Activated CD8-positive, alpha-beta memory T cell treated with anti-CD3 and anti-CD28 coated beads, Interleukin-2, amount 50 U/mL, for 24 hours (primary cell): ENCODE measurements at regions not wholly inside any gene's neighbourhood (a gene's known extent, or its start where the extent isn't known, plus 50 kb on each side); places are given as distances from the start of the nearest gene placed in this dataset.
"Not testable (repeated sequence)": the region's sequence is repeated elsewhere in the genome, so short reads cannot be mapped to it uniquely, and the experiment has no call there.

Experiments used
- DNase-seq: peaks from one replicate; pipeline ENCODE4 v3.0.0-alpha.2; 2020; ENCODE audit errors: extremely low read depth

- DNase-seq: no peak
Observed at GRCh38 chr13:43946281-43946680, 66.6 kb downstream of the LACC1 start.

DNA sequence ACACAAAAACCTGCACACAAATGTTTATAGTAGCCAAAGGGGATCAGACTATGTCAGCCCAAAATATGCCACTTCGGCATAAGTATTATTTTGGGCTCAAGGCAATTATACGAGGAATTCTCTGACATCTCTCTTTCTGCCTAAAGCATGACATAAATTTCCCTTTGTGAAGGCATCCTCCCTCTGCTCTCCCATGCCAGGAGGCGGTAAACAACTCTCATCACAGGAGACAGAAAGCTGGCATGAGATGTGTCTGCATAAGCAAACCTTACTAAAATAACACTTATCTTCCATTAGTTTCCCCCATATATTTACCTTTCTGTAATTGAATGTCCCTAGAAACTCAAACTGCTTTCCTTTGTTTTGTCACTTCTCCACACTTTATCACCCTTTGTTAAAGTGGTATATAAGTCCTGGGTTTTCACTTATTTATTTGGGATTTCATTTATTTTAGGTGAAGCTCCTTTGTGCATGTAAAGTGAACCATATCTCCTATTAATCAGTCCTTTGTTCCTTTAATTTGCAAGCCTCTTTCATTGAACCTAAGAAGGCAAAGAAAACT, 68.3 kb downstream of the LACC1 start:
- no peak for DNase-seq

- DNase-seq: no peak
Observed at GRCh38 chr13:43953370-43953769, 73.7 kb downstream of the LACC1 start.

- not testable (repeated sequence) for DNase-seq
Observed at GRCh38 chr13:43956975-43957374, 77.3 kb downstream of the LACC1 start.

DNA sequence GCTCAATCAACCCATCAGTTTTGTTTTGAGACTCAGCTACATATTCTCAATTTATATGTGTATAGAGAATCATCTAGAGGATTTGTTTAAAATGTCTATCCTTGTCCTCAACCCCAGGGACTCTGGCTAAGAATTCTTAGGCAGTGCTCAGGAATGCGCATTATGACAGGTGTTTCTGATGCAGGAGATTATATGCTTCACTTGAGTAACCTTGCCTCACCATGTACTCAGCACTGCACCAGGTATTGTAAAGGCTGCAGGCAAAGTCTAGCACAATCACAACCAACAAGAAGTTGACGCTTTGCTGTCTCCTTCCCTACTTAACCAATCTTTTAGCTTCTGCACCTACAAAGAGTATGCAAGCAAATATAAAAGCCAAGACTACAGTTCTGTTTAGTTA, 79.6 kb downstream of the LACC1 start:
- no peak for DNase-seq

- no peak for DNase-seq
Observed at GRCh38 chr13:43961909-43962308, 82.2 kb downstream of the LACC1 start.

DNA sequence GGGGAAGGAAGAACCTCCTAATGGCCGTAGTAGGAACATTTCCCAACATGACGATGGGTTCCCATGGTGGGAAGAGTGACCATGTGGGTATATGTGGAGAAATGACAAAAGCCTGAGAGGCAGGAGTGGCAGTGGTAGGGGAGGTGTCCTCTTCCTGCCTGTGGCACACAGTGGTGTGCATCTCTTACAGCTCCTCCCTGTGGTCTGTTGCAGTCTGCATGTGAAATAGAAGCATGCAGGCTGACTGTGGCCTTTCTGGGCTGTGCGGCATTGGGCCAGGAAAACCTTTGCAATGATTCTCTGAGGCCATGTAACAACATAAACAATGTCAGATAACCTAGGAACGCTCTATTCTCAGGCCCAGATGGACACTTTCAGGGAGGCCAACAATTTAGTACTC, 84.0 kb downstream of the LACC1 start:
- DNase-seq: no peak

GRCh38 chr13:43964698-43965458, 85.2 kb downstream of the LACC1 start:
- DNase-seq: no peak

DNA sequence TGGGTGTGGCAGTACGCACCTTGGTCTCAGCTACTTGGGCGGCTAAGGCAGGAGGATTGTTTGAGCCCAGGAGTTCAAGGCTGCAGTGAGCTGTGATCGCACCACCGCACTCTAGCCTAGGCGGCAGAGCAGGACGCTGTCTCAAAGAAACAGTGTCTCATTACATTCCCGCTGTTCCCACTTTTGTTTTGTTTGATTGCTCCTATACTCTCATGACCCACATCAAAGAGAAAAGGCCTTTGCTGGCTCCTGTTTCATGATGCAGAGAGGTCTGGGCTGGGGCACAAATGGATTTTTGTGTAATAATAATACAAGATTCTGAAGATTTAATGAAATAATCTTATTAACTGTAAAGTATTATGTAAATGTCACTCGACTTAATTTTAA, 85.7 kb downstream of the LACC1 start:
- no peak for DNase-seq

- DNase-seq: not testable (repeated sequence)
Observed at GRCh38 chr13:43968251-43968942, 88.7 kb downstream of the LACC1 start.

- not testable (repeated sequence) for DNase-seq
Observed at GRCh38 chr13:43968943-43969690, 89.4 kb downstream of the LACC1 start.

DNA sequence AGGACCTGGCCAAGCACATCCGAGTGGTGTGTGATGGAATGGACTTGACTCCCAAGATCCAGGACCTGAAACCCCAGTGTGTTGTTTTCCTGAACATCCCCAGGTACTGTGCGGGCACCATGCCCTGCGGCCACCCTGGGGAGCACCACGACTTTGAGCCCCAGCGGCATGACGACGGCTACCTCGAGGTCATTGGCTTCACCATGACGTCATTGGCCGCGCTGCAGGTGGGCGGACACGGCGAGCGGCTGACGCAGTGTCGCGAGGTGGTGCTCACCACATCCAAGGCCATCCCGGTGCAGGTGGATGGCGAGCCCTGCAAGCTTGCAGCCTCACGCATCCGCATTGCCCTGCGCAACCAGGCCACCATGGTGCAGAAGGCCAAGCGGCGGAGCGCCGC, 90.2 kb downstream of the LACC1 start:
- not testable (repeated sequence) for DNase-seq

DNA sequence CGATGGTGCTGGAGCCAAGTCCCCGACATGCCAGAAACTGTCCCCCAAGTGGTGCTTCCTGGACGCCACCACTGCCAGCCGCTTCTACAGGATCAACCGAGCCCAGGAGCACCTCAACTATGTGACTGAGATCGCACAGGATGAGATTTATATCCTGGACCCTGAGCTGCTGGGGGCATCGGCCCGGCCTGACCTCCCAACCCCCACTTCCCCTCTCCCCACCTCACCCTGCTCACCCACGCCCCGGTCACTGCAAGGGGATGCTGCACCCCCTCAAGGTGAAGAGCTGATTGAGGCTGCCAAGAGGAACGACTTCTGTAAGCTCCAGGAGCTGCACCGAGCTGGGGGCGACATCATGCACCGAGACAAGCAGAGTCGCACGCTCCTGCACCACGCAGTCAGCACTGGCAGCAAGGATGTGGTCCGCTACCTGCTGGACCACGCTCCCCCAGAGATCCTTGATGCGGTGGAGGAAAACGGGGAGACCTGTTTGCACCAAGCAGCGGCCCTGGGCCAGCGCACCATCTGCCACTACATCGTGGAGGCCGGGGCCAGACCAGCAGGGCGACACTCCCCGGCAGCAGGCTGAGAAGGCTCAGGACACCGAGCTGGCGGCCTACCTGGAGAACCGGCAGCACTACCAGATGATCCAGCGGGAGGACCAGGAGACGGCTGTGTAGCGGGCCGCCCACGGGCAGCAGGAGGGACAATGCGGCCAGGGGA, 91.0 kb downstream of the LACC1 start:
- DNase-seq: not testable (repeated sequence)

DNA sequence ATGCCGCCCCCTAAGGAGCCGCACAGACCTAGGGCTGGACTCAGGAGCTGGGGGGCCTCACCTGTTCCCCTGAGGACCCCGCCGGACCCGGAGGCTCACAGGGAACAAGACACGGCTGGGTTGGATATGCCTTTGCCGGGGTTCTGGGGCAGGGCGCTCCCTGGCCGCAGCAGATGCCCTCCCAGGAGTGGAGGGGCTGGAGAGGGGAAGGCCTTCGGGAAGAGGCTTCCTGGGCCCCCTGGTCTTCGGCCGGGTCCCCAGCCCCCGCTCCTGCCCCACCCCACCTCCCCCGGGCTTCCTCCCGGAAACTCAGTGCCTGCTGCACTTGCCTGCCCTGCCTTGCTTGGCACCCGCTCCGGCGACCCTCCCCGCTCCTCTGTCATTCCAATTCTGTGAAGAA, 91.6 kb downstream of the LACC1 start:
- DNase-seq: not testable (repeated sequence)

- no peak for DNase-seq
Observed at GRCh38 chr13:43977911-43978310, 98.2 kb downstream of the LACC1 start.

- DNase-seq: no peak
Observed at GRCh38 chr13:43978688-43979087, 99.0 kb downstream of the LACC1 start.

- no peak for DNase-seq
Observed at GRCh38 chr13:43979492-43979891, 99.8 kb downstream of the LACC1 start.

- DNase-seq: no peak
Observed at GRCh38 chr13:43980587-43980986, 100.9 kb downstream of the LACC1 start.

GRCh38 chr13:43981091-43981490, 101.4 kb downstream of the LACC1 start:
- DNase-seq: no peak

DNA sequence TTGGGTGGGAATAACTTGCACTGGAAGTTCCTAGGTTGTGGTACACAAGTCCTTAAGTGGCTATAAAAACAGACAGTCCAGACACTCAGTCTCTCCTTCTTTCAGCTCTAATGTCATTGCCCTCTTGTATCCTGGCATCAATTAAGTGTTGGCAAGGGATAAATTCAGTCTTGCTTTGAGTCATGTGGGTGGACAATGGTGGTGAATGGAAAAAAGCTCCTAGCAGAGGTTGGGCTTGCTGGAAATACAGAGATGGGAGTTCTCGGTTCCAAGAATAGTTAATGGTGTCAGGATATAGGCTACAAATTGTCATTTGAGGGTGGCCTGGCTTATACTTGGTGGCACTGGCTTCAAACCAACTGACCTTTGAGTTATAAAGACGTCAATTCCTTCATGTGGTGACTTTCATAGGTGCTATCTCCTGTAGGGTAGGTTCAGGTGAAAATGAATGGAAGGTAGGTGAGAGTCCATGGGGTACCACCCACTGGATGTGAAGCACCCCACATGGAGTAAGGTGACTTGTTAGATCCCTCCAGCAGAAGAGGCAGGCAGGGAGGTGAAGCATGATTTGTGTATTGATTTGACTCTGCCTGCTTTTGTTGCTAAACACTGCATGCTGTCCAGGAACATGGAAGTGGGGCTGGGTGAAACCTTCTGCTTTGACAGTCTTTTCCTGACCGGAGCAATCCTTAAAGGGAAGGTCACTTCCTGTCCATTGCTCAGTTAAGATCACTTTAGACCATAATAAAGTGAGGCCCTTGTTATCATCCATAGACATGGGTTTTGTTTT, 102.0 kb downstream of the LACC1 start:
- no peak for DNase-seq

DNA sequence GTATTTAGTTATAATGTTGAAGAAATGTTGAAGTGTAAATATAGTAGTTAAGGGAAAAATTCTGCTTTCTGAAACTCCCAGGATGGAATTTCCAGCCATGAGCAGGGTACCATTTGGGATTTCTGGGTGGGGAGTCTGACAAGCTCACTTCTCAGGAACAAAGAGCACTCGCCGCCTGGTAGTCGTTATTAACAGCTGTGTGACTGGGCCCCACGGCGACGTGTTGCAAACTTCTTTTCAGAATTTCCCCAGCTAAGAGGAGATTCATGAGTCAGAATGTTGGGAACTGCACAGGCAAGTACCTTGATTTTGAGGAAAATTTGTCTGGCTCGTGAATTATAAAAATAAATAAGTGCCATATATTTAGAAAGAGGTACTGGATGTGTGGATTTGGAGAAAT, 103.7 kb downstream of the LACC1 start:
- DNase-seq: no peak
